H9 (cell line): ENCODE measurements at regions not wholly inside any gene's neighbourhood (a gene's known extent, or its start where the extent isn't known, plus 50 kb on each side); places are given as distances from the start of the nearest gene placed in this dataset.

Source experiments
- DNase-seq: peaks from one replicate; pipeline ENCODE4 v3.0.0-alpha.2; 2017
- H2AFZ ChIP-seq: one replicate; pipeline ENCODE4 v1.6.1; 2013; ENCODE audit warnings: mild to moderate bottlenecking, low read length, control low read depth, moderate library complexity
- H2AK5ac ChIP-seq: 2 replicates; pipeline ENCODE4 v1.6.1; 2013; ENCODE audit warnings: low read length, control low read depth, mixed read lengths; ENCODE audit not compliant: insufficient read length
- H2BK120ac ChIP-seq: one replicate; pipeline ENCODE4 v1.6.1; 2013; ENCODE audit warnings: low read depth, mild to moderate bottlenecking, low read length, control low read depth, inconsistent platforms; ENCODE audit not compliant: poor library complexity, severe bottlenecking
- H2BK12ac ChIP-seq: 2 replicates; pipeline ENCODE4 v1.6.1; 2013; ENCODE audit warnings: low read length, control low read depth, mixed read lengths, low read depth; ENCODE audit not compliant: insufficient read length
- H2BK15ac ChIP-seq: 2 replicates; pipeline ENCODE4 v1.6.1; 2013; ENCODE audit warnings: low read depth, low read length, control low read depth
- H2BK20ac ChIP-seq: one replicate; pipeline ENCODE4 v1.6.1; 2013; ENCODE audit warnings: low read depth, mild to moderate bottlenecking, low read length, control low read depth, inconsistent platforms; ENCODE audit not compliant: poor library complexity, severe bottlenecking
- H2BK5ac ChIP-seq: 2 replicates; pipeline ENCODE4 v1.6.1; 2013; ENCODE audit warnings: low read length, control low read depth, mixed read lengths; ENCODE audit not compliant: insufficient read length
- H3K14ac ChIP-seq: 2 replicates; pipeline ENCODE4 v1.6.1; 2013; ENCODE audit warnings: low read length, control low read depth; ENCODE audit not compliant: insufficient read depth
- H3K18ac ChIP-seq: 2 replicates; pipeline ENCODE4 v1.6.1; 2013; ENCODE audit warnings: low read depth, mild to moderate bottlenecking, mixed read lengths, low read length, control low read depth; ENCODE audit not compliant: insufficient read length
- H3K23ac ChIP-seq: 2 replicates; pipeline ENCODE4 v1.6.1; 2013; ENCODE audit warnings: low read length, control low read depth, mixed read lengths, low read depth; ENCODE audit not compliant: insufficient read length
- H3K23me2 ChIP-seq: 2 replicates; pipeline ENCODE4 v1.6.1; 2013; ENCODE audit warnings: low read depth, mild to moderate bottlenecking, mixed read lengths, low read length, control low read depth; ENCODE audit not compliant: insufficient read length, poor library complexity, severe bottlenecking
- H3K27ac ChIP-seq: 2 replicates; pipeline ENCODE4 v1.5.1; 2013; ENCODE audit warnings: low read length, control low read depth, mixed read lengths, low read depth; ENCODE audit not compliant: insufficient read length
- H3K27me3 ChIP-seq: 2 replicates; pipeline ENCODE4 v1.6.1; 2013; ENCODE audit warnings: low read length, control low read depth, inconsistent platforms; ENCODE audit not compliant: insufficient read depth
- H3K4ac ChIP-seq: 2 replicates; pipeline ENCODE4 v1.6.1; 2013; ENCODE audit warnings: low read depth, mild to moderate bottlenecking, control low read depth, inconsistent platforms, low read length, moderate library complexity
- H3K4me1 ChIP-seq: 2 replicates; pipeline ENCODE4 v1.6.1; 2013; ENCODE audit warnings: low read length, control low read depth, inconsistent platforms; ENCODE audit not compliant: insufficient read depth
- H3K4me2 ChIP-seq: 2 replicates; pipeline ENCODE4 v1.6.1; 2013; ENCODE audit warnings: low read length, control low read depth, mixed read lengths; ENCODE audit not compliant: insufficient read length, insufficient read depth
- H3K56ac ChIP-seq: 2 replicates; pipeline ENCODE4 v1.6.1; 2013; ENCODE audit warnings: low read depth, mild to moderate bottlenecking, mixed read lengths, low read length, control low read depth; ENCODE audit not compliant: insufficient read length
- H3K79me1 ChIP-seq: 2 replicates; pipeline ENCODE4 v1.6.1; 2013; ENCODE audit warnings: low read depth, mild to moderate bottlenecking, moderate library complexity, low read length, control low read depth, inconsistent platforms; ENCODE audit not compliant: insufficient read depth, poor library complexity, severe bottlenecking
- H3K79me2 ChIP-seq: 2 replicates; pipeline ENCODE4 v1.6.1; 2013; ENCODE audit warnings: low read length, control low read depth, inconsistent platforms; ENCODE audit not compliant: insufficient read depth
- H3K9ac ChIP-seq: 2 replicates; pipeline ENCODE4 v1.6.1; 2013; ENCODE audit warnings: low read length, control low read depth, mixed read lengths; ENCODE audit not compliant: insufficient read length; ENCODE audit errors: extremely low read depth
- H3K9me3 ChIP-seq: one replicate; pipeline ENCODE4 v1.6.1; 2013; ENCODE audit warnings: low read depth, low read length, inconsistent platforms; ENCODE audit not compliant: control insufficient read depth
- H3T11ph ChIP-seq: one replicate; pipeline ENCODE4 v1.6.1; 2013; ENCODE audit warnings: mild to moderate bottlenecking, low read length, control low read depth, inconsistent platforms
- H4K20me1 ChIP-seq: one replicate; pipeline ENCODE4 v1.6.1; 2013; ENCODE audit not compliant: control insufficient read depth, insufficient read length, insufficient read depth
- H4K5ac ChIP-seq: 2 replicates; pipeline ENCODE4 v1.6.1; 2013; ENCODE audit warnings: low read depth, mild to moderate bottlenecking, mixed read lengths, low read length, control low read depth; ENCODE audit not compliant: insufficient read length
- H4K8ac ChIP-seq: replicated peaks from 2 replicates; pipeline ENCODE4 v1.6.1; 2013; ENCODE audit warnings: low read length, control low read depth, mixed read lengths, low read depth; ENCODE audit not compliant: insufficient read length
- H4K91ac ChIP-seq: 2 replicates; pipeline ENCODE4 v1.6.1; 2013; ENCODE audit warnings: low read depth, mild to moderate bottlenecking, moderate library complexity, mixed read lengths, low read length, control low read depth; ENCODE audit not compliant: insufficient read length
- H3K27ac Mint-ChIP-seq, 3 experiments: 2 replicates in 2 of 3; 3 replicates in 1 of 3; pipeline ENCODE4 v1.8.0; 2020 to 2021; ENCODE audit warnings: mixed read lengths in 3 of 3, mild to moderate bottlenecking in 1 of 3, moderate library complexity in 1 of 3
- H3K27me3 Mint-ChIP-seq: 2 replicates; pipeline ENCODE4 v1.8.0; 2021; ENCODE audit warnings: low read depth, mild to moderate bottlenecking, moderate library complexity, mixed read lengths
- H3K36me3 Mint-ChIP-seq, 3 experiments: 2 replicates in 2 of 3; 3 replicates in 1 of 3; pipeline ENCODE4 v1.8.0; 2020 to 2021; ENCODE audit warnings: low read depth in 3 of 3, mixed read lengths in 3 of 3; ENCODE audit not compliant: insufficient read depth in 1 of 3
- H3K4me1 Mint-ChIP-seq, 2 experiments: 2 replicates each; pipeline ENCODE4 v1.8.0; 2020; ENCODE audit warnings: mixed read lengths in 2 of 2
- H3K4me3 Mint-ChIP-seq, 2 experiments: 2 replicates in 1 of 2; 3 replicates in 1 of 2; pipeline ENCODE4 v1.8.0; 2020 to 2021; ENCODE audit warnings: mild to moderate bottlenecking in 2 of 2, mixed read lengths in 2 of 2, moderate library complexity in 1 of 2
- H3K9me3 Mint-ChIP-seq, 2 experiments: 2 replicates in 1 of 2; 3 replicates in 1 of 2; pipeline ENCODE4 v1.8.0; 2020; ENCODE audit warnings: mild to moderate bottlenecking in 2 of 2, mixed read lengths in 2 of 2, moderate library complexity in 1 of 2
- TF ChIP-seq, protein P1 (sequence below): fragments of 200-600 bp; sonication (generic); conservative IDR thresholded peaks from 3 replicates; pipeline ENCODE4 v1.8.0; 2021; ENCODE audit warnings: antibody characterized with exemption, mild to moderate bottlenecking

DNA sequence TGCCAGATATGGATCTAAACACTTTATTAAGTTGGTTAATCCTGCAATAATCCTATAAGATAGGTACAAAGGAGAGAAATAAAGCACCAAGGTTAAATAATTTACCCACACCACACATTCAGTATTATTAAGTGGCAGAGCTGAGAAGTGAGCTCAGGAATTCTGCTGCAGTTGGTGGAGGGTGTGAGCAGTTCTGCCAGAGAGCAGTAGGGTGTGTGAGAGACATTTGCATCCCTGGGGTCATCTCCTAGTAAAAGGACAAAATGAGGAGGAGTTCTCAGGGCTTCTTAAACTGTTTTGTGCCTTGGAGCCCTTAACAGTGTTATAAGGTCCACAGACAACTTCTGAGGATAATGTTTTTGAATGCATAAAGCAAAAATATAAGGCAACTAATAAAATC lies 484.5 kb downstream of the TAFA4 start:
- Histone ChIP-seq H4K91ac (no peak overlapping the region), H3K23me2 (no peaks in the 10 kb centered on the region), H2BK120ac (no peak overlapping the region), H4K8ac (no peak overlapping the region), H3K9ac (no peak overlapping the region), H3K4me1 (no peaks in the 10 kb centered on the region), H2BK12ac (no peak overlapping the region), H4K20me1 (no peaks in the 10 kb centered on the region), H3K14ac (no peak overlapping the region), H3K56ac (no peak overlapping the region), H3K27ac (no peak overlapping the region), H2BK5ac (no peak overlapping the region), H4K5ac (no peak overlapping the region), H3T11ph (no peak overlapping the region), H3K9me3 (no peaks in the 10 kb centered on the region), H3K79me1 (no peaks in the 10 kb centered on the region), H3K4ac (no peak overlapping the region), H3K18ac (no peak overlapping the region), H2BK15ac (no peak overlapping the region), H2AFZ (no peak overlapping the region), H3K4me2 (no peak overlapping the region), H3K27me3 (no peaks in the 10 kb centered on the region), H3K79me2 (no peaks in the 10 kb centered on the region), H3K23ac (no peak overlapping the region), H2AK5ac (no peak overlapping the region), H2BK20ac (no peak overlapping the region)
- 0 out of 7 replicates have a peak overlapping the region, but pooled peaks of 1 of the 3 experiments have one; percentile 31 for H3K27ac Mint-ChIP-seq
- no peaks in the 10 kb centered on the region; the same call in 1 of the 2 replicates for H3K27me3 Mint-ChIP-seq
- H3K4me1 Mint-ChIP-seq, result peaks cover 6 to 7% of the 10 kb centered on the region in 2 experiments
- H3K9me3 Mint-ChIP-seq, result no peaks in the 10 kb centered on the region
- no peak for DNase-seq
- no peak overlapping the region for H3K4me3 Mint-ChIP-seq
- TF ChIP-seq, protein P1, sequence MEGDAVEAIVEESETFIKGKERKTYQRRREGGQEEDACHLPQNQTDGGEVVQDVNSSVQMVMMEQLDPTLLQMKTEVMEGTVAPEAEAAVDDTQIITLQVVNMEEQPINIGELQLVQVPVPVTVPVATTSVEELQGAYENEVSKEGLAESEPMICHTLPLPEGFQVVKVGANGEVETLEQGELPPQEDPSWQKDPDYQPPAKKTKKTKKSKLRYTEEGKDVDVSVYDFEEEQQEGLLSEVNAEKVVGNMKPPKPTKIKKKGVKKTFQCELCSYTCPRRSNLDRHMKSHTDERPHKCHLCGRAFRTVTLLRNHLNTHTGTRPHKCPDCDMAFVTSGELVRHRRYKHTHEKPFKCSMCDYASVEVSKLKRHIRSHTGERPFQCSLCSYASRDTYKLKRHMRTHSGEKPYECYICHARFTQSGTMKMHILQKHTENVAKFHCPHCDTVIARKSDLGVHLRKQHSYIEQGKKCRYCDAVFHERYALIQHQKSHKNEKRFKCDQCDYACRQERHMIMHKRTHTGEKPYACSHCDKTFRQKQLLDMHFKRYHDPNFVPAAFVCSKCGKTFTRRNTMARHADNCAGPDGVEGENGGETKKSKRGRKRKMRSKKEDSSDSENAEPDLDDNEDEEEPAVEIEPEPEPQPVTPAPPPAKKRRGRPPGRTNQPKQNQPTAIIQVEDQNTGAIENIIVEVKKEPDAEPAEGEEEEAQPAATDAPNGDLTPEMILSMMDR, result peak; percentile 33; the same call in 1 of the 3 replicates
- H3K36me3 Mint-ChIP-seq, result no peaks in the 10 kb centered on the region
